Upper lobe of left lung (tissue), 6 donors: ENCODE measurements at regions not wholly inside any gene's neighbourhood (a gene's known extent, or its start where the extent isn't known, plus 50 kb on each side); places are given as distances from the start of the nearest gene placed in this dataset.
A peak's percentile ranks its signal among the peaks of the same experiment; 100 is the strongest.

Source experiments
- ATAC-seq, 2 donors: fragments of 200-7000 bp; cut with Tn5 transposase; one replicate each; pipeline ENCODE4 v1.9.1; 2022; ENCODE audit warnings: mild to moderate bottlenecking in 2 of 2, moderate library complexity in 2 of 2; ENCODE audit not compliant: low FRiP score in 2 of 2
- DNase-seq, 2 donors: peaks; one replicate each; pipeline ENCODE4 v3.0.0-alpha.2; 2019 to 2020
- H3K27ac ChIP-seq, 4 donors: fragments of 200-600 bp; sonication (generic); one replicate each; pipeline ENCODE4 v1.5.1; 2016 to 2019
- H3K27me3 ChIP-seq, 4 donors: fragments of 200-600 bp; sonication (generic); one replicate each; pipeline ENCODE4 v1.5.1; 2017 to 2019
- H3K36me3 ChIP-seq, 4 donors: fragments of 200-600 bp; sonication (generic); one replicate each; pipeline ENCODE4 v1.5.1; 2016 to 2019
- H3K4me1 ChIP-seq, 4 donors: fragments of 200-600 bp; sonication (generic); one replicate each; pipeline ENCODE4 v1.5.1; 2018 to 2019
- H3K4me3 ChIP-seq, 4 donors: fragments of 200-600 bp; sonication (generic); one replicate each; pipeline ENCODE4 v1.5.1; 2017 to 2019; ENCODE audit warnings: mild to moderate bottlenecking in 2 of 4, moderate library complexity in 1 of 4
- H3K9me3 ChIP-seq, 4 donors: fragments of 200-600 bp; sonication (generic); one replicate each; pipeline ENCODE4 v1.5.1; 2018 to 2019
- EP300 ChIP-seq, 4 donors: sonication (generic); formaldehyde crosslinking; IDR thresholded peaks; one replicate each; pipeline ENCODE4 v1.5.1; 2017; ENCODE audit warnings: antibody characterized with exemption in 4 of 4, control low read depth in 2 of 4
- POLR2A ChIP-seq, 4 donors: fragments of 450-650 bp; IDR thresholded peaks; one replicate each; pipeline ENCODE4 v1.5.1; 2016 to 2017; ENCODE audit warnings: antibody characterized with exemption in 4 of 4, mild to moderate bottlenecking in 2 of 4
- POLR2AphosphoS5 ChIP-seq, 2 donors: sonication (generic); formaldehyde crosslinking; IDR thresholded peaks; one replicate each; pipeline ENCODE4 v1.5.1; 2017; ENCODE audit warnings: antibody characterized with exemption in 2 of 2
- WGBS, 2 donors: methylation state at CpG; one replicate each; pipeline ENCODE4 v1.1.5; 2017 to 2018; 5-methylcytosine and 5-hydroxymethylcytosine counted together
- TF ChIP-seq, protein P1 (sequence below), 6 experiments: fragments of 450-650 bp in 4 of 6; fragments of 200-600 bp in 2 of 6; sonication (generic) in 2 of 6; IDR thresholded peaks; one replicate each; pipeline ENCODE4 v1.5.1; 2016 to 2019; ENCODE audit warnings: antibody characterized with exemption in 6 of 6
- donor health status: DM: no; HTN: no; CAD: no; lungs with moderate emphysema.
- donor health status: DM: no; HTN: yes; CAD: no; lungs with severe emphysema.

DNA sequence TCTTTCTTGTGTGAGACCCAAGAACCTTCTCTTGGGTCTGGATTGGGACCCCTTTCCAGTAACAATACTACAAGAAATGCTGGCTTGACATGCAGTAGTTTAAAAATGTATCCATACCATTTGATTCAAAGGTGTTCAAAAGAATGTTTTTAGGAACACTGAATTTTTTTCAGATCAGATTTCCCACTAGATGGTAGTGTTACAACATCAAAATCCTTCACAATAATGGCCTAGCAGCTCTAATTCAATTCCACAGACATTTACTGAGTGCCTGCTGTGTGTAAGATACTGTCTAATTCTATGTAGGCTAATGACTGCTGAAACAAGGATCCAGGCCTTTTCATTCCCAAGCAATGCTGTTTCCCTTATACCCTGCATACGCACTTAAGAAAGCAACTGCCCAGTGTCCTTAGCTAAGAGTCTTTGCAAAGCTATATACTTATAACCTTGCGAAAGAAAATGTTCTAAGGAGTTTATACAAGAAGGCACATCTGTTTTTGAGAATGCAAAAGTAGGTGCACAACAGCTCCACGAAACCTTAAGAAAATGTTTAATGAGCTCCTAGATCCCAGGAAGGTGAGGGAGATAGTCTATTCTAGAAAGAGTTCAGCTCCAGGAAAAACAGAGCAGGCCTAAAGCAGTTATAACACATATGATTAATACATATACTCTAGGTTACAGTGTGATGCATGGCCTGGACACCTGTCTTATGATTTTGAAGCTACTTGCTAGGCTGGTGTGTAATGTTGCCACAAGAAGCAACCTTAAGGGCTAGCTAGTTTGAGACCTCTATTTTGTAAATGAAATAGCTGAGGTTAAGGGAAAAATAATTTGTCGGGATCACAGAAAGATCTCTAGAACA lies 50.9 kb upstream of the PKP2 start:
- DNase-seq = no peak
- 91 to 95% methylated on average over 4 of the region's 4 CpGs for WGBS, 2 donors
- Histone ChIP-seq H3K4me1 (no peaks in the 10 kb centered on the region), H3K4me3 (no peak overlapping the region), H3K9me3 (no peaks in the 10 kb centered on the region), H3K27ac (no peak overlapping the region), H3K27me3 (no peaks in the 10 kb centered on the region), H3K36me3 (no peaks in the 10 kb centered on the region)
- ATAC-seq = no peak
- no peak for TF ChIP-seq POLR2A (IDR thresholded peaks at IDR 0.05)
- TF ChIP-seq, protein P1, sequence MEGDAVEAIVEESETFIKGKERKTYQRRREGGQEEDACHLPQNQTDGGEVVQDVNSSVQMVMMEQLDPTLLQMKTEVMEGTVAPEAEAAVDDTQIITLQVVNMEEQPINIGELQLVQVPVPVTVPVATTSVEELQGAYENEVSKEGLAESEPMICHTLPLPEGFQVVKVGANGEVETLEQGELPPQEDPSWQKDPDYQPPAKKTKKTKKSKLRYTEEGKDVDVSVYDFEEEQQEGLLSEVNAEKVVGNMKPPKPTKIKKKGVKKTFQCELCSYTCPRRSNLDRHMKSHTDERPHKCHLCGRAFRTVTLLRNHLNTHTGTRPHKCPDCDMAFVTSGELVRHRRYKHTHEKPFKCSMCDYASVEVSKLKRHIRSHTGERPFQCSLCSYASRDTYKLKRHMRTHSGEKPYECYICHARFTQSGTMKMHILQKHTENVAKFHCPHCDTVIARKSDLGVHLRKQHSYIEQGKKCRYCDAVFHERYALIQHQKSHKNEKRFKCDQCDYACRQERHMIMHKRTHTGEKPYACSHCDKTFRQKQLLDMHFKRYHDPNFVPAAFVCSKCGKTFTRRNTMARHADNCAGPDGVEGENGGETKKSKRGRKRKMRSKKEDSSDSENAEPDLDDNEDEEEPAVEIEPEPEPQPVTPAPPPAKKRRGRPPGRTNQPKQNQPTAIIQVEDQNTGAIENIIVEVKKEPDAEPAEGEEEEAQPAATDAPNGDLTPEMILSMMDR (IDR thresholded peaks at IDR 0.05) = peak in 1 of 6 experiments; percentile 21

DNA sequence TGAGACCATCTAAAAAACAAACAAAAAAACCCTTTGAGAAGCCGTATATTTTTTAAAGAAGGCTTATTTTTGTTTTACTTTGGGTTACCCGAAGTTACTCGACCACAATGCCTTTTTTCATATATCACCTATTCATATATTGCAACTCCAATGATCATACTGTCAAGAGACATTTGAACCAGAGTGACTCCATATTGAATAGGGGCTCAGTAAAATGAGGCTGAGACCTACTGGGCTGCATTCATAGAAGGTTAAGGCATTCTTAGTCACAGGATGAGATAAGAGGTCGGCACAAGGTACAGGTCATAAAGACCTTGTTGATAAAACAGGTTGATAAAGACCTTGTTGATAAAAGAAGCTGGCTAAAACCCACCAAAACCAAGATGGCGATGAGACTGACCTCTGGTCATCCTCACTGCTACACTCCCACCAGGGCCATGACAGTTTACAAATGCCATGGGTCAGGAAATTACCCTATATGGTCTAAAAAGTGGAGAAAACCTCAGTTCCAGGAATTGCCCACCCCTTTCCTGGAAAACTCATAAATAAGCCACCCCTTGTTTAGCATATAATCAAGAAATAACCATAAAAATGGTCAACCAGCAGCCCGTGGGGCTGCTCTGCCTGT lies 50.0 kb upstream of the PKP2 start:
- ATAC-seq (no peak), DNase-seq (no peak)
- H3K36me3 ChIP-seq = no peaks in the 10 kb centered on the region
- TF ChIP-seq EP300 (IDR thresholded peaks at IDR 0.05) (no peak), POLR2AphosphoS5 (IDR thresholded peaks at IDR 0.05) (no peak)
- TF ChIP-seq, protein P1 (IDR thresholded peaks at IDR 0.05) = no peak
- H3K4me1 ChIP-seq = no peaks in the 10 kb centered on the region
- H3K9me3 ChIP-seq = no peaks in the 10 kb centered on the region
- no peak overlapping the region for H3K27ac ChIP-seq
- 60 to 78% methylated on average over 6 of the region's 6 CpGs for WGBS, 2 donors
- H3K27me3 ChIP-seq = no peaks in the 10 kb centered on the region
- no peak overlapping the region for H3K4me3 ChIP-seq
